Transverse colon (tissue), 4 donors: ENCODE measurements at regions not wholly inside any gene's neighbourhood (a gene's known extent, or its start where the extent isn't known, plus 50 kb on each side); places are given as distances from the start of the nearest gene placed in this dataset.
"Not testable (repeated sequence)": the region's sequence is repeated elsewhere in the genome, so short reads cannot be mapped to it uniquely, and the experiment has no call there.

Experiments used
- CTCF ChIP-seq, 5 experiments: fragments of 200-600 bp in 3 of 5; fragments of 450-650 bp in 2 of 5; sonication (generic) in 3 of 5; IDR thresholded peaks; 1 replicate in 2 of 5; 2 replicates in 3 of 5; pipeline ENCODE4 v1.5.1; 2016 to 2017; ENCODE audit warnings: antibody characterized with exemption in 5 of 5, inconsistent platforms in 3 of 5, mild to moderate bottlenecking in 2 of 5, moderate library complexity in 1 of 5
- EP300 ChIP-seq: sonication (generic); formaldehyde crosslinking; IDR thresholded peaks from one replicate; pipeline ENCODE4 v1.6.1; 2017; ENCODE audit warnings: antibody characterized with exemption, low read depth
- POLR2A ChIP-seq: fragments of 450-650 bp; IDR thresholded peaks from one replicate; pipeline ENCODE4 v1.6.1; 2016; ENCODE audit warnings: antibody characterized with exemption, mild to moderate bottlenecking, moderate library complexity
- POLR2AphosphoS5 ChIP-seq, 3 donors: sonication (generic); formaldehyde crosslinking; IDR thresholded peaks; one replicate each; pipeline ENCODE4 v1.6.1; 2016; ENCODE audit warnings: antibody characterized with exemption in 3 of 3

- not testable (repeated sequence) for TF ChIP-seq POLR2A; CTCF (IDR thresholded peaks at IDR 0.05); EP300; POLR2AphosphoS5 (IDR thresholded peaks at IDR 0.05)
Observed at GRCh38 chr2:90359887-90360730, 1668.6 kb downstream of the RPIA start.
